SK-N-SH (cell line): ENCODE measurements at regions not wholly inside any gene's neighbourhood (a gene's known extent, or its start where the extent isn't known, plus 50 kb on each side); places are given as distances from the start of the nearest gene placed in this dataset.

Source experiments
- CTCF ChIP-seq: fragments of 200-600 bp; sonication (generic); IDR thresholded peaks from 2 replicates; pipeline ENCODE4 v1.6.1; 2017; ENCODE audit warnings: antibody characterized with exemption, mild to moderate bottlenecking, moderate library complexity
- REST ChIP-seq: IDR thresholded peaks from 2 replicates; pipeline ENCODE4 v1.6.1; 2012; ENCODE audit warnings: mild to moderate bottlenecking, low read depth, low read length, moderate library complexity
- USF2 ChIP-seq: fragments of 150-350 bp; IDR thresholded peaks from 2 replicates; pipeline ENCODE4 v1.6.1; 2017; ENCODE audit warnings: antibody characterized with exemption, low read length, low read depth, borderline replicate concordance

- no peak for TF ChIP-seq CTCF
- no peak for TF ChIP-seq USF2
- no peak for TF ChIP-seq REST
Observed at GRCh38 chr5:91898898-91899297, 515.8 kb upstream of the ARRDC3 start.
